GM19467 (cell line): ENCODE measurements at regions not wholly inside any gene's neighbourhood (a gene's known extent, or its start where the extent isn't known, plus 50 kb on each side); places are given as distances from the start of the nearest gene placed in this dataset.
A peak's percentile ranks its signal among the peaks of the same experiment; 100 is the strongest.

Source experiments
- ATAC-seq: cut with Tn5 transposase; IDR thresholded peaks from one replicate; pipeline ENCODE4 v1.9.1; 2021; ENCODE audit warnings: mild to moderate bottlenecking, moderate library complexity; ENCODE audit not compliant: unreplicated experiment

DNA sequence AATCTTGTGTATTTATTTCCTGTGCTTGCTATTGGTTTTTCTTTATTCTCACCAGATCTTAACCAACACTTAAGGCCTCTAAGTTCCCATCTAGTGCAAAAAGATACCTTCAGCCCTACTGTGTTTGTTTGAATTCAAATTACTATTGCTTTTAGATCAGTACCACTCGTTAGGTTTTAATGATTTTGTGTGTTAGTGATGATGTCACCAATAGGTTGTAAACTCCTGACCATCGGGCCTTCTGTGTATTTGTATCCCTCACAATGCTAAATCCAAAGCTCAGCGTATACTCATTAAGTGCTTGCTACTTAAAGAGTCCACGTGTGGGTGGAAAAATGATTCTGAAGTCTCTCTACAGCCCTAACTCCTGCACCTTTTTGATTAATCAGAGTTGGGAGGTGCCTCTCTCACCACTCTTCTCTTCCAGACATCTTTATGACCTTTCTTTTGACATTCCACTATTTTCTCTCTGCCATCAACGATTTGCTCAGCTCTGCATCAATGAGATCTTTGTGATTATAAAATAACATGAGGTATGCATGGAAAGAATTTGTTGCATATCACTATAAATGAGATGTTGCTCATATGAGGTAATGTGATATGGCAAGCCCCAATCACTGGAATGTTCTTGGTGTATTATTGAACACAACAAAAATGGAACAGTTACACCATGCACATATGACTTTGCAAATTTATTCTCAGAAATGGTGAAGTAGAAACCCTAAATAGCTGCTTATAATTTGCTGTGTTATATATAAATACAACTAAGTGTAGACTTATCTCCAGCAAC is 55.1 kb upstream of the LAMA2 start:
- ATAC-seq = no peak

DNA sequence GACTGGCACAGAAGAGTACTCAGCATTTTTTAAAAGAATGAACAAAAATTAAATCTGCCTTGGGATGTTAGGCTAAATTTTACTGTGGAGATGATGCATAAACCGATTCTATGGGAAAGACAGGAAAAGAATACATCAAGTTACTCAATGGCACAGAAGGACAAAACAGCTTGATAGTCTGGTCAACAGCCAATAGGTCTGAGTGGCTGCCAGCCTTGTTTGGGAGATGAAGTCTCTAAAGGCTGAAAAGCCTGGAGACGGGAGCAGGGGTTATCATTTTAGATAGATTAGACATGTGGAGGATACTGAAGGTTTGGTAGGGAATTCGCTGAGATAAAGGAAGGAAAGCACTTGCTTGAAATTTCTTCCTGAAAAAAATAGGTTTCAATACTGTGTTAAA is 56.3 kb upstream of the LAMA2 start:
- no peak for ATAC-seq

DNA sequence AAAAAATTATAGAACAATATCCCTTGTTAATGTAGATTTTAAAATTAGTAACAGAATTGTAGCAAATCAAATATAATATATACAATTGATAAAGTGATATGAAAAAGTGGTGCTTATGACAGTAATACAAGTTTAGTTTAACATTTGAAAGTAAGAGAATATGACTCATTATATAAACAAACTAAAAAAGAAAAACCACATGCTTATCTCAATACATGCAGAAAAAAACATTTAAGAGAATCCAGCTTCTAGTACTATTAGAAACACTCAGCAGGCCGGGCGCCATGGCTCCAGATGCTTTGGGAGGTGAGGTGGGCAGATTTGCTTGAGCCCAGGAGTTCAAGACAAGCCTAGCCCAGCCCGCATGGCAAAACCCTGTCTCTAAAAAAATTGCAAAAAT is 60.7 kb upstream of the LAMA2 start:
- no peak for ATAC-seq

DNA sequence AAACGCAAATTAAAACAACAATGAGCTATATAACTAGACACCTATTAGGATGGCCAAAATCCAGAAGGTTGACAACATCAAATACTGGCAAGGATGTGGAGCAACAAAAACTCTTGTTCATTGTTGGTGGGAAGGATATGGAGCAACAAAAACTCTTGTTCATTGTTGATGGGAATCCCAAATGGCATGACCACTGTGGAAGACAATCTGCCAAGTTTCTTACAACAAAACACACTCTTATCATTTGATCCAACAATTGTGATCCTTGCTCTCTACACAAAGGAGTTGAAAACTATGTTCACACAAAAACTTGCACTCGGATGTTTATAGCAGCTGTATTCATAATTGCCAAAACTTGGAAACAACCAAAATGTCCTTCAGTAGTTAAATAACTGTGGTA is 61.8 kb upstream of the LAMA2 start:
- no peak for ATAC-seq

DNA sequence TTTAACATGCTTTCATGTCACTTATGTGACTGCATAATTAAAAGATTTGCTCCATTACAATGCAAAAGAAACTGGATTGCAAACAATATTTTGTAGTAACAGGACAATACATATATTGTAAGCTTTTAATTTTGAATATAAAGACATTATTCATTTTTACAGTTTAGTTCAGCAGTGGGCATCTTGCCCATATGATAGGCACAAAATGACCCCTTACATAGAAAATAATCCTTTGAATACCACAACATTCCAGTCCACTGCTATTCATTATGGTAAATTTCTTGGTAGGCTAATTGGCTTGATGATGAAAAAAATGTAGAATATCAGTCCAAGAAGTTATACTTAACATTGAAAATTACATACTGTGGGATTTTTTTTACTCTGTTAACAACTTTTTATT is 74.1 kb upstream of the LAMA2 start:
- ATAC-seq = no peak

DNA sequence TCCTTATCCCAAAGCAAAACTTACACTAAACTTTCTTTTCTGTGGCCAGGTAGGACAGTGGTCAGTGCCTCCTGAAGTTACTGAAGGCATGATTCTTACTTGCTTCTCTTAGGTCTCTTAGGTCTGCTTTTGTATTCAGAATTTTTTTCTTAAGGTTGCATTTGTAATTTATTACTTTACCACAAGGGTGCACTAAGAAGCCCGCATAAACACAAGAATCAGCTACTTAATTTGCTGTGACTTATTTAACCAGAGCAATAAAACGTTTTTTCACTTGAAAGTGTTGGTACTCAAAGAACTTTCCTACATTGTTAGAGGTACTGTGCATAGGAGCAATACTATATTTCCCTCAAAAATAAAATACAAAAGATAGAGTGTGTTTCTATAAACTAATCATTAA is 75.4 kb upstream of the LAMA2 start:
- ATAC-seq = no peak

DNA sequence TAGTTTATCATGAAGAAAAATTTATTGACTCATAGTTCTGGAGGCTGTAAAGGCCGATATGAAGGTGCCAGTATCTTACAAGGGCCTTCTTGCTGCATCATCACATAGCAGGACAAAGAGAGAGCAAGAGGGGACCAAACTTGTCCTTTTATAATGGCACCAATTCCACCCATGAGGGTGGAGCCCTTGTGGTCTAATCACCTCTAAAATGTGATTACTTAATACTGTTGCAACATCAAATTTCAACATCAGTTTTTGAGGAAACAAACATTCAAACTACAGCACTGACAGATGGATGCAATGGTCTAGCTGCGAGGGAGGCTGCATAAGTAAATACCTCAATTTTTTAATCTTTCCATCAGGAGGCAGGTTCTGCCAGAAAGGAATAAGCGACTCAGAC is 76.7 kb upstream of the LAMA2 start:
- no peak for ATAC-seq

DNA sequence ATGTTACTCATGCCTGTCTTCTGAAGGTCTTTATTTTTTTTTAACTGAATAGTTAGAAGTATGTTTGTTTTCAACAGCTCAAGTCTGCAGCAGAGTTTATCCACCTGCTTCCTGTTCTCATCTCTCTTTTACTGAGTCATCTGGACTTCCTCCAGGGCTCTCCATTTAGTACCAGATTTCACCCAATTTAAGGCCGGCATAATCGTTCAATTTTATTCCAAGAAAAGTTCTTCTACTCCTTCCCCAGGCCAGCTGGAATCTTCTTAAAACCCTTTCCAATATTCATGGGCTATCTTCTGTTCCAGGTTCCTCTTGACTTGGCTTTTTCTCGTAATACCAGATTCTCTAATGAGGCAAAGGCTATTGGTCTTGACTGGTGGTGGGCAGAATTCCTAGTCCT is 79.0 kb upstream of the LAMA2 start:
- no peak for ATAC-seq

DNA sequence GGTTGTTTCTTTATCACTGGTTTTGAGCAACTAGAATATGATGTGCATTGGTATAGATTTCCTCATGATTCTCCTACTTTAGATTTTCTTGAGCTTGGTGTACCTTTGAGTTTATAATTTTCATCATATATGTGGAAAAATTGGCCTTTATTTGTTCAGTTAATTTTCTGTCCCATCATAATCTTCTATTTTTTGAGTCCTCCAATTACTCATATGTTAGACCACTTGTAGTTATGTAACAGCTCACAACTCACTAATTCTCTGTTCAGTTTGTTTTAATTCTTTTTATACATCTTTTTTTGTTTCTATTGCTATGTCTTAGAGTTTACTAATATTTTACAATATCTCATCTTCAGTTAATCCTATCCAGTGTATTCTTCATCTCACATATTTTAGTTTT is 81.3 kb upstream of the LAMA2 start:
- ATAC-seq = no peak

DNA sequence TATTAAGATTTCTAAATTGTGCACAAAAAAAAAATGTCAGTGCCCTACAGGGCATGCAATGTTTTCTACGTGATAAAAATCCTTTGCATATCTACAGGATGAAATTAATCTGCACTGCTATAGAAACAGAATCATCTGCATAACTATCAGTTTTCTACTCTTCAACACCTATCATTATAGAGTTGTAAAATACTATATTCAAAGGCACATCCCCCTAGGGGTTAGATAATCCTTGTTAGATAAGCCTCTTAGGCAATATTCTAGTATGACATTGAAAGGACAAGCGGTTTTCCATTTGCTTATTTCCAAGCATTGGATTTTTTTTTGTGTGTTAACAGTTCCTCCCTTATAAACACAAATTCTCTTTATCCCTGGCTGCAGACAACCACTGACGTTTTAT is 98.7 kb upstream of the LAMA2 start:
- ATAC-seq = no peak

DNA sequence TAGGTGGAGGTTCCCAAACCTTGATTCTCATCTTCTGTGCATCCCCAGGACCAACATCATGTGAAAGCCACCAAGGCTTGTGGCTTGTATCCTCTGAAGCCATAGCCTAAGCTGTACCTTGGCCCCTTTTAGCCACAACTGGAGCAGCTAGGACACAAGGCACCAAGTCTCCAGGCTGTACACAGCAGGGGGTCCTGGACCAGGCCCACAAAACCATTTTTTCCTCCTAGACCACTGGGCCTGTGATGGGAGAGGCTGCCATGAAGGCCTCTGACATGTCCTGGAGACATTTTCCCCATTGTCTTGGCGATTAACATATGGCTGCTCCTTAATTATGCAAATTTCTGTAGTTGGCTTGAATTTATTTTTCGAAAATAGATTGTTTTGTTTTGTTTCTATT is 114.8 kb upstream of the LAMA2 start:
- no peak for ATAC-seq

DNA sequence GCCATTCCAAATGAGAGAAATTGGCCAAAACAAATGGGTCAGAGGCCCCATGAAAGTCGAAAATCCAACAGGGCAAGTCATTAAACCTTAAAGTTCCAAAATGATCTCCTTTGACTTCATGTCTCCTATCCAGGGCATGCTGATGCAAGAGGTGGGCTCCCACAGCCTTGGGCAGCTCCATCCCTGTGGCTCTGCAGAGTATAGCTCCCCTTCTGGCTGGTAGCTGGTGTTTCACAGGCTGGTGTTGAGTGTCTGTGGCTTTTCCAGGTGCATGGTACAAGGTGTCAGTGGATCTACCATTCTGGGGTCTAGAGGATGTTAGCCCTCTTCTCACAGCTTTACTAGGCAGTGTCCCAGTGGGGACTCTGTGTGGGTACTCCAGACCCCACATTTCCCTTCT is 115.2 kb upstream of the LAMA2 start:
- no peak for ATAC-seq

DNA sequence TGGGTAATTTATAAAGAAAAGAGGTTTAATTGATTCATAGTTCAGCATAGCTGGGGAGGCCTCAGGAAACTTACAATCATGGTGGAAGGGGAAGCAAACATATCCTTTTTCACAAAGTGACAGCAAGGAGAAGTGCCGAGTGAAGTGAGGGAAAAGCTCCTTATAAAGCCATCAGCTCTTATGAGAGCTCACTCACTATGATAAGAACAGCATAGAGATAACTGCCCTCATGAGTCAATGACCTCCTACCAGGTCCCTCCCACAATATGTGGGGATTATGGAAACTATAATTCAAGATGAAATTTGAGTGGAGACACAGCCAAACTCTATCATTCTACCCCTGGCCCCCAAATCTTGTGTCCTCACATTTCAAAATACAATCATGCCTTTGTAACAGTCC is 115.8 kb upstream of the LAMA2 start:
- no peak for ATAC-seq

DNA sequence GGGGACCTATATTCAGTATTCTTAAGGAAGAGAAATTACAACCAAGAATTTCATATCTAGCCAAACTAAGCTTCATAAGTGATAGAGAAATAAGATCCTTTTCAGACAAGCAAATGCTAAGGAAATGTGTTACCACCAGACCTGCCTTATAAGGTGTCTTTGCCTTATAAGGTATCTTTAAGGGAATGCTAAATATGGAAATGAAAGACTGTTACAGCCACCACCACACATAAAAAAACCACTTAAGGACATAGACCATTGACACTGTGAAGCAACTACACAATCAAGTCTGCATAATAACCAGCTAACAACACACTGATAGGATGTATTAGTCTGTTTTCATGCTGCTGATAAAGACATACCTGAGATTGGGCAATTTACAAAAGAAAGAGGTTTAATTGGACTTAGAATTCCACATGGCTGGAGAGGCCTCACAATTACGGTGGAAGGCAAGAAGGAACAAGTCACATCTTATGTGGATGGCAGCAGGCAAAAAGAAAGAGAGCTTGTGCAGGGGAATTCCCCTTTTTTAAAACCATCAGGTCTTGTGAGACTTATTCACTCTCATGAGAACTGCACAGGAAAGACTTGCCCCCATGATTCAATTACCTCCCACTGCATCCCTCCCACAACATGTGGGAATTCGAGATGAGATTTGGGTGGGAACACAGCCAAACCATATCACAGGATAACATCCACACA is 119.2 kb upstream of the LAMA2 start:
- ATAC-seq = no peak

DNA sequence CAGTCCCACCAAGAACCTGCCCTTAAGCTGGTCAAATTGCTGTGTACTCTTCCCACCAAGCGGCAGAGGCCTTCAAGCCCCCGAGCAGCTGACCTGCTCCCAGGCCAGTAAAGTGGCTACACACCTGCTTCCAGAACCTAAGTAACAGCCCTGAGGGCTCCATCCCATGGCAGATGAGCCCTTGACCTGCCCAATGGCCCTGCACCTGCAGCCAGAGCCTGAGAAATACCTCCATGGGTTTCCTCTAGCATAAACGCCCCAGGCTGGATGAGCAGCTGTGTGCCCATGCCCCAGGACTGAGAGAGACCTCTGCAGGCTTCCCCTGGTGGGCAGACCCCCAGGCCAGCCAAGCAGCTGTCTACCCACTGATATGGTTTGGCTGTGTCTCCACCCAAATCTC is 123.0 kb upstream of the LAMA2 start:
- no peak for ATAC-seq

DNA sequence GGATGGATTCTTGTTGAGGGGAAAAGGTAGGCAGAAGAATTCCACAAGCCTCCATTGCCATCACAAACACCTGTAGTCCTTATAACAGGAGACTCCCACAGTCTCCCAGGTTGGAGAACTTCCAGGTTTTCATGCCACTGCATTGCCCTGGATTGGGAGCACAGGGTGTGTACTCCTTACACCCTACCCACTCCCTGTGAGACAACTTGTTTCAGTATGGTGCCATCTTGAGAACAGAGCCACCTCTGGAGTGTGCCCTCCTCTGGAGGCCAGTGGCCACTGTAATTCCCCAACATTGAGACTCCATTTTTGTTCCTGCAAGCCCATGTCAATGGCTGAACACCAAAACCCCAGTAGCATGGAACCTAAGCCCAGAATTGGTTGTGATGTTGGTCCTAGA is 123.5 kb upstream of the LAMA2 start:
- ATAC-seq = no peak

DNA sequence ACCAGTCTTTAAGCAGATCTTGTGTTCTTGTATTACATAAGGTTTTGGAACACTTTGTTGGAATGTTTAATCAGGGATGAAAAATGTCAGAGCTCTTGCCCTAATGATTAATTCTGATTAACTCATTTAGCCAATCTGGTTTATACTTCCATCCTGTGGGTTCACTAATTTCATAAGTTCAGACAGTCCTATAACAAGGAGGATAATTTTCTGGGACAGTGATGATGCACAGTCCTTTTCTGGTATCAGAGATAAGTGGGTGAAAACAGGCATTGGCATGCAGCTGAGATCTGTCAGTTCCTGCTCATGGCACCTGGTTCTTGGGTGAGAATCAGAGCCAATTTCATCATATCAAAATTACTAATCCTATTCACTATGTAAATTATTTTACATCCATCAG is 125.0 kb upstream of the LAMA2 start:
- ATAC-seq = no peak

DNA sequence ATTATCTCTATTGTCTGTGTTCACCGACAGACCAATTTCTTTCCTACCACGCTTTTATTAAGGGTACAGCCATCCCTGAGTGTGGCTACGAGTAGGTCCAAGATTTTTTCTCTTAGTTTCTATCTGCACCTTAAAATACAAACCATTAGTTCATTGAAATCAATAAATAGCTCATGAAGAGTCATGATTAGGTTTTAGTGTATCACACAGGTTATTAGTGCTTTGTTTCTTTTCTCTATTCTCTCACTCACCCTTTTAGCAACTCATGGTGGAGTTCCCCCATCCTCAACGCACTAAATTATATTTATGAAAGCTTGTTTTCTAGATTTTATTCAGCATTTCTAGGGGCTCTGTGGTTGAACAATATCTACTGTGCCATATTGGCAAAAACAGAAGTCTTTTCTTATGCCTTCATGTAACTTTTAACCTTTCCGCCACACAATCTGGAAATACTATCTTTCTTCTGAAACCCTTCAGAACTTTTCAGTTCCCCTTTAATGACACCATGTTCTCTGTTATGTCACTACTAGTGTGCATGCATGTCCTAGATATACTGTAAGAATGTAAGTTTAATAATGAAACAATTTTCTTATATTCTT is 128.2 kb upstream of the LAMA2 start:
- ATAC-seq = peak; percentile 98

DNA sequence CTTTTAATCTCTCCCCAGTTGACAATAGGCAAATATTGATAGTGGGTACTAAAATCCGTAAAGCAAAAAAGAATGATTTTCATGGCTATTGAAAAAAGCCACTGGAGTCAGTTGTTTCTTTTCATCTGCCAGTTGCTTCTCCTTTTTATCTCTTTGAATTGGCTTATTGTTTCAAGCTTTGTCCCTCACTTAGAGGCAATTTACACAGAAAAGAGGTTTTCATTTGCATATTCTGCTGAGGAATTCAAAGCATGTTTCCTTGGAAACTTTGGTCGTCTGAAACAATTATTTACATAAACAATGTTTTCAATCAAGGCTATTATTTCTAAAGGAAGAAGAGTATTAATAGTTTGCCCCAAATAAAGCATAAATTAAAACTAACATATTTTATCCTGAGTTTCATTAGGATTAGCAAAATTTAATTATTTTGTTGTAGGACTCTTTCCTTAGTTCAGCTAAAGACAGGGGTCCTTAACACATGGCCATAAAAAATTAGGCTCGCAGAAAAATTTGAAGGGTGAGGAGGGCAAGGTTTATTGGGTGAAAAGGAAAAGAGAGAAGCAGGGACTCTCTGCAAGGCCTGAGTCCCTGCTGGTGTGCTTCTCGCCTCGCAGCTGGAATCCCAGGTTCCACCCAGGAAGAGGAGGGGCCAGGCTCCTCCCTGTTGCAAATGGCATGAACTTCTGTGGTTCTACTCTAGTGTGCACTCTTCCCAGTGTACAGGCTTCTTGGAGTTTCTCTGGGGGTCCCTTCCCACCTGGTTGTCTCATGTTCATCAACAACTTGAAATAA is 138.8 kb upstream of the LAMA2 start:
- ATAC-seq = no peak

DNA sequence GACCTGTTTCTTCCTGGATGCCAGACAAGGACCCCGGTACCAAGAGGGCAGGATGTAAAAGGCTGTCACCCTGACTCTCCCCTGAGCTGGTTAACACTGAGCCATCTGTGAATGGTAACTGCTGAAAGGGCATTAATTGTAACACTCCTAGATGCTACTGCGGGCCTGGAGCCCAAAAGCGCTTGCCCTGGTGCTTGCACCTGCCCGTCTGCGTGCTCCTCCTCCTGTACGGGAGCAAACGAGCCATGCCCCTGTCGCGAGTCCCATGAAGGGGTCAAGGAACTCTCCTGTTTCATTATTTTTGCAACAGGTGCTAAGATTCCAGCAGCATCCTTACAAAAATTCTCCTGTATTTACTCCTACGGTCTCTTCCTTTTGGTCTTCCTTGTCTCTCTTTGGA is 140.0 kb upstream of the LAMA2 start:
- ATAC-seq = no peak

DNA sequence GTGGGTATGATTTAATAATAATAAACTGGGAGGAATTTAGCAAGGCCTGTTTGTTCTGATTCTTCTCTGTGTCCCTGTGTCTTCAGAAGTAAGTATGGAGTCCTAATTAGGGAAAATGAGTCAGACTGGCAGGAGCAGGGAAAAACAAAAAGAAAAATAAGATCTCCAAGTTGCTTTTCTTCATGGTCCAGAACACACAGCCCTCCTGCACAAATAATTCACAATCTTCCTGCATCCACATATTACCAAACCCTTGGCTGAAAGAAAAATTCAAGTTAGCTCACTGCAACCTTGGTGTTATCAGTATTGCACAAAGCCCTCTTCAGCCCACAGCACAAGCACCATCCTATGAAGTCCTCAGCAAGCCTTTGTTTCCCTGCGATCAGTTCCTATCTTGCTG is 142.0 kb upstream of the LAMA2 start:
- ATAC-seq = no peak

DNA sequence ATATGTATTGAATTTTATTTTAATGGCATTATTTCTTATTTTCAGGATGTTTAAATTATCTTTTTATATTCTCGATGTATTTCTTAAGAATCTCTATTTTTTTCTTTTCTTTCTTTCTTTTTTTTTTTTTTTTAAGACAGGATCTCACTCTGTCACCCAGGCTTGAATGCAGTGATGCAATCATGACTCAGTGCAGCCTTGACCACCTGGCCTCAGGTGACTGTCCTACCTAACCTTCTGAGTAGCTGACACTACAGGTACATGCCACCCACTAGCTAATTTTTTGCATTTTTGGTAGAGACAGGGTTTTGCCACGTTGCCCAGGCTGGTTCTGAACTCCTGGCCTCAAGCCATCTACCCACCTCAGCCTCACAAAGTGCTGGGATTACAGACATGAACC is 143.8 kb upstream of the LAMA2 start:
- ATAC-seq = no peak
